ENCODE measurements at regions not wholly inside any gene's neighbourhood (a gene's known extent, or its start where the extent isn't known, plus 50 kb on each side); places are given as distances from the start of the nearest gene placed in this dataset.

GRCh38 chr6:44554861-44555260 is 167.4 kb downstream of the CDC5L start:
- Histone ChIP-seq H3K27ac (ENCODE audit: control insufficient read depth, insufficient read depth, low read length) (no peak overlapping the region), H3K79me2 (ENCODE audit: control insufficient read depth, insufficient read depth, low read length) (no peaks in the 10 kb centered on the region), H3K9me3 (ENCODE audit: control insufficient read depth, low read depth, low read length) (no peaks in the 10 kb centered on the region), H4K20me1 (ENCODE audit: control insufficient read depth, extremely low read depth, insufficient read depth, low read length) (no peaks in the 10 kb centered on the region), H3K4me1 (ENCODE audit: control insufficient read depth, extremely low read depth, insufficient read depth, low read length) (no peaks in the 10 kb centered on the region), H3K4me3 (ENCODE audit: control insufficient read depth in 2 of 3, extremely low read depth in 1 of 3, insufficient read depth in 2 of 3, low read depth in 1 of 3, low read length in 3 of 3) (no peak overlapping the region), H3K4me2 (ENCODE audit: control insufficient read depth, extremely low read depth, insufficient read depth, low read depth, low read length) (no peak overlapping the region), H2AFZ (ENCODE audit: control insufficient read depth, low read length) (no peak overlapping the region), H3K9ac (ENCODE audit: control insufficient read depth, extremely low read depth, insufficient read depth, low read length) (no peak overlapping the region), H3K27me3 (ENCODE audit: control insufficient read depth, extremely low read depth, insufficient read depth, low read length) (peaks cover 14% of the 10 kb centered on the region), H3K36me3 (ENCODE audit: control insufficient read depth in 2 of 2, extremely low read depth in 1 of 2, insufficient read depth in 2 of 2, low read length in 2 of 2) (no peaks in the 10 kb centered on the region), H3K9me1 (ENCODE audit: control insufficient read depth, extremely low read depth, insufficient read depth, low read length) (no peaks in the 10 kb centered on the region)
- no peak for FAIRE-seq
- DNase-seq (ENCODE audit: low read depth, low spot score) = no peak
- dilution Hi-C loops (cut with MboI; ENCODE audit: extremely low pct_ligation_motif_present, low sequenced_read_pairs) = no loop called here
- TF ChIP-seq CTCF (optimal IDR thresholded peaks at IDR 0.05 in 1 of 3, IDR thresholded peaks at IDR 0.05 in 1 of 3, conservative IDR thresholded peaks at IDR 0.05 in 1 of 3; ENCODE audit: extremely low read depth in 1 of 3, insufficient read depth in 2 of 3, low read length in 3 of 3) (no peak), EZH2 (IDR thresholded peaks at IDR 0.05; ENCODE audit: low read length) (no peak)

- H3K27me3 ChIP-seq (ENCODE audit: control insufficient read depth, extremely low read depth, insufficient read depth, low read length) = peaks cover 21% of the 10 kb centered on the region
- dilution Hi-C loops (cut with MboI; ENCODE audit: extremely low pct_ligation_motif_present, low sequenced_read_pairs) = no loop called here
- no peaks in the 10 kb centered on the region for H3K9me3 ChIP-seq (ENCODE audit: control insufficient read depth, low read depth, low read length)
- DNase-seq (ENCODE audit: low read depth, low spot score) (no peak), FAIRE-seq (no peak)
- H3K36me3 ChIP-seq (ENCODE audit: control insufficient read depth in 2 of 2, extremely low read depth in 1 of 2, insufficient read depth in 2 of 2, low read length in 2 of 2) = no peaks in the 10 kb centered on the region
- H3K4me2 ChIP-seq (ENCODE audit: control insufficient read depth, extremely low read depth, insufficient read depth, low read depth, low read length) = no peak overlapping the region
- no peak overlapping the region for H3K27ac ChIP-seq (ENCODE audit: control insufficient read depth, insufficient read depth, low read length)
- H3K9ac ChIP-seq (ENCODE audit: control insufficient read depth, extremely low read depth, insufficient read depth, low read length) = no peak overlapping the region
- H3K4me3 ChIP-seq (ENCODE audit: control insufficient read depth in 2 of 3, extremely low read depth in 1 of 3, insufficient read depth in 2 of 3, low read depth in 1 of 3, low read length in 3 of 3) = no peak overlapping the region
- TF ChIP-seq CTCF (optimal IDR thresholded peaks at IDR 0.05 in 1 of 3, IDR thresholded peaks at IDR 0.05 in 1 of 3, conservative IDR thresholded peaks at IDR 0.05 in 1 of 3; ENCODE audit: extremely low read depth in 1 of 3, insufficient read depth in 2 of 3, low read length in 3 of 3) (no peak), EZH2 (IDR thresholded peaks at IDR 0.05; ENCODE audit: low read length) (no peak)
- no peaks in the 10 kb centered on the region for H3K79me2 ChIP-seq (ENCODE audit: control insufficient read depth, insufficient read depth, low read length)
- H4K20me1 ChIP-seq (ENCODE audit: control insufficient read depth, extremely low read depth, insufficient read depth, low read length) = no peaks in the 10 kb centered on the region
- H3K4me1 ChIP-seq (ENCODE audit: control insufficient read depth, extremely low read depth, insufficient read depth, low read length) = no peaks in the 10 kb centered on the region
- H3K9me1 ChIP-seq (ENCODE audit: control insufficient read depth, extremely low read depth, insufficient read depth, low read length) = no peaks in the 10 kb centered on the region
- H2AFZ ChIP-seq (ENCODE audit: control insufficient read depth, low read length) = no peak overlapping the region
Measured at GRCh38 chr6:44556046-44556445, 168.5 kb downstream of the CDC5L start.
